Mammary epithelial cell (primary cell): ENCODE measurements at regions not wholly inside any gene's neighbourhood (a gene's known extent, or its start where the extent isn't known, plus 50 kb on each side); places are given as distances from the start of the nearest gene placed in this dataset.

Source experiments
- CTCF ChIP-seq, 2 donors: IDR thresholded peaks in 1 of 2; conservative IDR thresholded peaks in 1 of 2; 2 replicates each; pipeline ENCODE4 v1.5.1; 2011 to 2012; ENCODE audit warnings: inconsistent platforms in 2 of 2, low read length in 2 of 2, mild to moderate bottlenecking in 2 of 2, control low read depth in 1 of 2, low read depth in 1 of 2; ENCODE audit not compliant: insufficient read depth in 1 of 2; ENCODE audit errors: extremely low read depth in 1 of 2
- EZH2 ChIP-seq: IDR thresholded peaks from 2 replicates; pipeline ENCODE4 v1.6.1; 2012; ENCODE audit warnings: low read length, inconsistent platforms, borderline replicate concordance

GRCh38 chr2:194445226-194445625 is 1211.8 kb upstream of the SLC39A10 start:
- no peak for TF ChIP-seq CTCF (conservative IDR thresholded peaks at IDR 0.05 in 1 of 2, IDR thresholded peaks at IDR 0.05 in 1 of 2; ENCODE audit: extremely low read depth in 1 of 2, insufficient read depth in 1 of 2, low read depth in 1 of 2, low read length in 2 of 2)
- no peak for TF ChIP-seq EZH2
